ENCODE measurements at regions not wholly inside any gene's neighbourhood (a gene's known extent, or its start where the extent isn't known, plus 50 kb on each side); places are given as distances from the start of the nearest gene placed in this dataset.

DNA sequence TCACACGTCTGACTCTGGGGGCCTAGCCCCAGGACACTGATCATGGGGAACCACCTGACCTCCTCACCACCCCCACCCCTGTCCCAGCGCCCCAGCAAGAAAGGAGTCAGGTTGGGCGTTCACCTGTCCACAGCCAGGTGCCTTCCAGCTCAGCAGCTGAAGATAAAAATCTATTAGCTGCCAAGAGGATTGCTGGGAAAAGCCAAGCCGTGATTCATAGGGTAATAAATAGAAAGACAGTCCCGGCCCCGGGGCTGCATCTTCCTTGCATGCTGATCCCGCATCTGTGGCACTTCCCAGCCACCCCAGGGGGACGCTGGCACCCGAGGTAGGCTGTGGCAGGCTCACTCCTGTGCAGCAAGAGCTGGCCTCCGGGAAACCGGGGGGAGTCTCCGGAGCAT, 70.2 kb upstream of the NCOR2 start (continued):
- TF ChIP-seq, protein P1, sequence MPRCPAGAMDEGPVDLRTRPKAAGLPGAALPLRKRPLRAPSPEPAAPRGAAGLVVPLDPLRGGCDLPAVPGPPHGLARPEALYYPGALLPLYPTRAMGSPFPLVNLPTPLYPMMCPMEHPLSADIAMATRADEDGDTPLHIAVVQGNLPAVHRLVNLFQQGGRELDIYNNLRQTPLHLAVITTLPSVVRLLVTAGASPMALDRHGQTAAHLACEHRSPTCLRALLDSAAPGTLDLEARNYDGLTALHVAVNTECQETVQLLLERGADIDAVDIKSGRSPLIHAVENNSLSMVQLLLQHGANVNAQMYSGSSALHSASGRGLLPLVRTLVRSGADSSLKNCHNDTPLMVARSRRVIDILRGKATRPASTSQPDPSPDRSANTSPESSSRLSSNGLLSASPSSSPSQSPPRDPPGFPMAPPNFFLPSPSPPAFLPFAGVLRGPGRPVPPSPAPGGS (IDR thresholded peaks at IDR 0.05) = no peak
- TF ChIP-seq FOSL2 (IDR thresholded peaks at IDR 0.05) = no peak
- TF ChIP-seq FOSL2 (CRISPR knock-in tag; IDR thresholded peaks at IDR 0.05) = no peak
- no peak for TF ChIP-seq RARB (CRISPR knock-in tag; IDR thresholded peaks at IDR 0.05)
- TF ChIP-seq EHF (CRISPR knock-in tag; IDR thresholded peaks at IDR 0.05) = no peak
- no peak for TF ChIP-seq HEYL (CRISPR knock-in tag; IDR thresholded peaks at IDR 0.05)
- no peak for TF ChIP-seq ESRRA (IDR thresholded peaks at IDR 0.05; ENCODE audit: borderline replicate concordance, low read length)

GRCh38 chr12:124637163-124637562, 69.8 kb upstream of the NCOR2 start:
- Histone ChIP-seq H3K4me3 (no peak overlapping the region), H3K4me1 (peaks cover 52% of the 10 kb centered on the region), H3K4me2 (peak overlapping the region; percentile 5; the same call in 1 of the 3 replicates), H3K27ac (peak overlapping the region in 1 of 2 experiments; percentile 71; a peak in 3 of 6 replicates), H3K9me3 (no peaks in the 10 kb centered on the region)
- FAIRE-seq (no peak), DNase-seq (ENCODE audit: low read depth in 1 of 2, low spot score in 1 of 2) (no peak), ATAC-seq (no peak)
- 64% methylated on average over 4 of the region's 4 CpGs for WGBS (ENCODE audit: missing lambda C conversion rate)
- ChIA-PET CTCF (interaction anchor here (0.8 to 1.1 kb wide), 4 partner anchors 10 to 129 kb away, joined by 3 to 4 read pairs (median 4); no protein-coding TSS in a partner anchor), POLR2A (no interaction called here)
- TF ChIP-seq ZFP36 (IDR thresholded peaks at IDR 0.05; ENCODE audit: borderline replicate concordance, partially characterized antibody) = peak; percentile 59
- 0 out of 2 replicates have a peak, but pooled peaks have one; percentile 55 for TF ChIP-seq KDM1A (IDR thresholded peaks at IDR 0.05; ENCODE audit: low read depth)
- TF ChIP-seq ZNF302 (CRISPR knock-in tag; IDR thresholded peaks at IDR 0.05) = no peak

GRCh38 chr12:124636138-124636978, 68.9 kb upstream of the NCOR2 start:
- peaks cover 55% of the 10 kb centered on the region for H3K4me1 ChIP-seq
- ChIA-PET POLR2A (no interaction called here), CTCF (interaction anchor here (0.7 to 1.4 kb wide), 6 partner anchors 8 to 130 kb away, joined by 3 to 4 read pairs (median 4); no protein-coding TSS in a partner anchor)
- TF ChIP-seq, protein P2, sequence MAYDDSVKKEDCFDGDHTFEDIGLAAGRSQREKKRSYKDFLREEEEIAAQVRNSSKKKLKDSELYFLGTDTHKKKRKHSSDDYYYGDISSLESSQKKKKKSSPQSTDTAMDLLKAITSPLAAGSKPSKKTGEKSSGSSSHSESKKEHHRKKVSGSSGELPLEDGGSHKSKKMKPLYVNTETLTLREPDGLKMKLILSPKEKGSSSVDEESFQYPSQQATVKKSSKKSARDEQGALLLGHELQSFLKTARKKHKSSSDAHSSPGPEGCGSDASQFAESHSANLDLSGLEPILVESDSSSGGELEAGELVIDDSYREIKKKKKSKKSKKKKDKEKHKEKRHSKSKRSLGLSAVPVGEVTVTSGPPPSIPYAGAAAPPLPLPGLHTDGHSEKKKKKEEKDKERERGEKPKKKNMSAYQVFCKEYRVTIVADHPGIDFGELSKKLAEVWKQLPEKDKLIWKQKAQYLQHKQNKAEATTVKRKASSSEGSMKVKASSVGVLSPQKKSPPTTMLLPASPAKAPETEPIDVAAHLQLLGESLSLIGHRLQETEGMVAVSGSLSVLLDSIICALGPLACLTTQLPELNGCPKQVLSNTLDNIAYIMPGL (CRISPR knock-in tag; IDR thresholded peaks at IDR 0.05; ENCODE audit: borderline replicate concordance) = no peak
- TF ChIP-seq ZNF302 (CRISPR knock-in tag; IDR thresholded peaks at IDR 0.05) (no peak), MAFK (IDR thresholded peaks at IDR 0.05; ENCODE audit: partially characterized antibody) (peak; percentile 90), FOSL2 (IDR thresholded peaks at IDR 0.05) (no peak), FOSL2 (CRISPR knock-in tag; IDR thresholded peaks at IDR 0.05) (no peak), CHD2 (IDR thresholded peaks at IDR 0.05; ENCODE audit: low read length, partially characterized antibody) (no peak), TP53 (CRISPR knock-in tag; IDR thresholded peaks at IDR 0.05) (no peak), RAD21 (conservative IDR thresholded peaks at IDR 0.05 in 1 of 2, IDR thresholded peaks at IDR 0.05 in 1 of 2) (no peak), EP300 (IDR thresholded peaks at IDR 0.05) (no peak), HOXB5 (CRISPR knock-in tag; IDR thresholded peaks at IDR 0.05) (no peak), JUNB (IDR thresholded peaks at IDR 0.05) (no peak), KDM1A (IDR thresholded peaks at IDR 0.05; ENCODE audit: low read depth) (no peak), SREBF2 (IDR thresholded peaks at IDR 0.05) (no peak), BHLHE40 (IDR thresholded peaks at IDR 0.05; ENCODE audit: low read depth, low read length) (peak; percentile 66), RARB (CRISPR knock-in tag; IDR thresholded peaks at IDR 0.05) (no peak), POLR2AphosphoS2 (conservative IDR thresholded peaks at IDR 0.05; ENCODE audit: low read length) (no peak), ZFP36 (IDR thresholded peaks at IDR 0.05; ENCODE audit: borderline replicate concordance, partially characterized antibody) (no peak), HOXB13 (CRISPR knock-in tag; IDR thresholded peaks at IDR 0.05; ENCODE audit: low read depth) (no peak)
- TF ChIP-seq, protein P3, sequence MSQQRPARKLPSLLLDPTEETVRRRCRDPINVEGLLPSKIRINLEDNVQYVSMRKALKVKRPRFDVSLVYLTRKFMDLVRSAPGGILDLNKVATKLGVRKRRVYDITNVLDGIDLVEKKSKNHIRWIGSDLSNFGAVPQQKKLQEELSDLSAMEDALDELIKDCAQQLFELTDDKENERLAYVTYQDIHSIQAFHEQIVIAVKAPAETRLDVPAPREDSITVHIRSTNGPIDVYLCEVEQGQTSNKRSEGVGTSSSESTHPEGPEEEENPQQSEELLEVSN (IDR thresholded peaks at IDR 0.05; ENCODE audit: borderline replicate concordance, low read depth) = no peak
- TF ChIP-seq, protein P4, sequence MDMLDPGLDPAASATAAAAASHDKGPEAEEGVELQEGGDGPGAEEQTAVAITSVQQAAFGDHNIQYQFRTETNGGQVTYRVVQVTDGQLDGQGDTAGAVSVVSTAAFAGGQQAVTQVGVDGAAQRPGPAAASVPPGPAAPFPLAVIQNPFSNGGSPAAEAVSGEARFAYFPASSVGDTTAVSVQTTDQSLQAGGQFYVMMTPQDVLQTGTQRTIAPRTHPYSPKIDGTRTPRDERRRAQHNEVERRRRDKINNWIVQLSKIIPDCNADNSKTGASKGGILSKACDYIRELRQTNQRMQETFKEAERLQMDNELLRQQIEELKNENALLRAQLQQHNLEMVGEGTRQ (IDR thresholded peaks at IDR 0.05) = peak; percentile 82
- peak; percentile 59 for FAIRE-seq
- 48% methylated on average over 10 of the region's 10 CpGs for WGBS (ENCODE audit: missing lambda C conversion rate)
- peak in 1 of 2 experiments; percentile 76 for DNase-seq (ENCODE audit: low read depth in 1 of 2, low spot score in 1 of 2)
- peak overlapping the region; percentile 2 to 71; a peak in 5 of 6 replicates for H3K27ac ChIP-seq
- ATAC-seq = no peak
- no peak overlapping the region for H3K4me3 ChIP-seq
- no peaks in the 10 kb centered on the region for H3K9me3 ChIP-seq
- H3K4me2 ChIP-seq = peak overlapping the region; percentile 39

All from A549 (cell line).